Left ventricle myocardium inferior (tissue), 1 donor: ENCODE measurements at regions not wholly inside any gene's neighbourhood (a gene's known extent, or its start where the extent isn't known, plus 50 kb on each side); places are given as distances from the start of the nearest gene placed in this dataset.

Experiments used
- DNase-seq: peaks from one replicate; pipeline ENCODE4 v3.0.0-alpha.2; 2020
- H3K27ac ChIP-seq: fragments of 200-600 bp; replicated peaks from 2 replicates; pipeline ENCODE4 v1.8.0; 2021
- H3K27me3 ChIP-seq: fragments of 200-600 bp; 2 replicates; pipeline ENCODE4 v1.8.0; 2021; ENCODE audit warnings: low read depth
- H3K36me3 ChIP-seq: fragments of 200-600 bp; 2 replicates; pipeline ENCODE4 v1.8.0; 2021
- H3K4me1 ChIP-seq: fragments of 200-600 bp; 2 replicates; pipeline ENCODE4 v1.8.0; 2021
- H3K4me3 ChIP-seq: fragments of 200-600 bp; 2 replicates; pipeline ENCODE4 v1.8.0; 2021; ENCODE audit warnings: mild to moderate bottlenecking, moderate library complexity
- H3K9me3 ChIP-seq: fragments of 200-600 bp; replicated peaks from 2 replicates; pipeline ENCODE4 v1.8.0; 2021
- intact Hi-C: fragments of 100-400 bp; cut with micrococcal nuclease; formaldehyde crosslinking; loops from one replicate; pipeline ENCODE4 v1.11.0; 2022
- TF ChIP-seq, protein P1 (sequence below): fragments of 200-600 bp; IDR thresholded peaks from 2 replicates; pipeline ENCODE4 v1.8.0; 2021; ENCODE audit warnings: antibody characterized with exemption, mild to moderate bottlenecking, borderline replicate concordance
- donor health status: DM: no; HTN: yes; CAD: no; lungs with severe emphysema.

DNA sequence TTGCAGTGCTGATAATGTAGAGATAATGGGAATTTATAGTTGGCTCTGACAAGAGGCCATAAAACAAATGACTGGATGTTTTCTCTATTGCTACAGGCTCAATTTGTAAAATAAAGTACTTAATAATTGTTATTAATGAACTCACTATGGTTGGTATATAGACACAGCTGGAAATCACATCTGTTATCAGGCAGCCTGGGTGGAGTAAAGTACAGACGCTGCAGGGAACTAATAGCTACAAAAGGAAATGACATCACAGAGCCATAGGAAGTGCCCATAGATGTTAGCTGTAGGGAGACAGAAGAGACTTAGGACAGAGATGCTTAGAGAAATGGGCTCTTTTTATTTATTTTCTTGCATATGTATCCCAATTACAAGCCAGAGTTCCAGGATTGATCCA is 81.0 kb upstream of the SNX19 start:
- no peak for DNase-seq
- Histone ChIP-seq H3K27ac (no peak overlapping the region), H3K4me3 (no peak overlapping the region), H3K9me3 (no peaks in the 10 kb centered on the region), H3K36me3 (no peaks in the 10 kb centered on the region), H3K4me1 (no peaks in the 10 kb centered on the region), H3K27me3 (peaks cover 9% of the 10 kb centered on the region)
- intact Hi-C loops, result no loop called here
- TF ChIP-seq, protein P1, sequence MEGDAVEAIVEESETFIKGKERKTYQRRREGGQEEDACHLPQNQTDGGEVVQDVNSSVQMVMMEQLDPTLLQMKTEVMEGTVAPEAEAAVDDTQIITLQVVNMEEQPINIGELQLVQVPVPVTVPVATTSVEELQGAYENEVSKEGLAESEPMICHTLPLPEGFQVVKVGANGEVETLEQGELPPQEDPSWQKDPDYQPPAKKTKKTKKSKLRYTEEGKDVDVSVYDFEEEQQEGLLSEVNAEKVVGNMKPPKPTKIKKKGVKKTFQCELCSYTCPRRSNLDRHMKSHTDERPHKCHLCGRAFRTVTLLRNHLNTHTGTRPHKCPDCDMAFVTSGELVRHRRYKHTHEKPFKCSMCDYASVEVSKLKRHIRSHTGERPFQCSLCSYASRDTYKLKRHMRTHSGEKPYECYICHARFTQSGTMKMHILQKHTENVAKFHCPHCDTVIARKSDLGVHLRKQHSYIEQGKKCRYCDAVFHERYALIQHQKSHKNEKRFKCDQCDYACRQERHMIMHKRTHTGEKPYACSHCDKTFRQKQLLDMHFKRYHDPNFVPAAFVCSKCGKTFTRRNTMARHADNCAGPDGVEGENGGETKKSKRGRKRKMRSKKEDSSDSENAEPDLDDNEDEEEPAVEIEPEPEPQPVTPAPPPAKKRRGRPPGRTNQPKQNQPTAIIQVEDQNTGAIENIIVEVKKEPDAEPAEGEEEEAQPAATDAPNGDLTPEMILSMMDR, result no peak

- H3K27me3 ChIP-seq, result no peaks in the 10 kb centered on the region
- H3K27ac ChIP-seq, result no peak overlapping the region
- H3K9me3 ChIP-seq, result no peaks in the 10 kb centered on the region
- intact Hi-C loops, result no loop called here
- DNase-seq, result no peak
- H3K4me1 ChIP-seq, result no peaks in the 10 kb centered on the region
- H3K36me3 ChIP-seq, result no peaks in the 10 kb centered on the region
- TF ChIP-seq, protein P1, result no peak
- H3K4me3 ChIP-seq, result no peak overlapping the region
Measured at GRCh38 chr11:130999086-130999485, 82.8 kb upstream of the SNX19 start.

- Histone ChIP-seq H3K27ac (no peak overlapping the region), H3K4me3 (no peak overlapping the region), H3K27me3 (no peaks in the 10 kb centered on the region), H3K9me3 (no peaks in the 10 kb centered on the region), H3K4me1 (no peaks in the 10 kb centered on the region), H3K36me3 (no peaks in the 10 kb centered on the region)
- no peak for DNase-seq
- intact Hi-C loops, result no loop called here
- TF ChIP-seq, protein P1, result no peak
Measured at GRCh38 chr11:130999992-131000770, 83.9 kb upstream of the SNX19 start.

- Histone ChIP-seq H3K27ac (no peak overlapping the region), H3K27me3 (no peaks in the 10 kb centered on the region), H3K4me3 (no peak overlapping the region), H3K9me3 (no peaks in the 10 kb centered on the region), H3K4me1 (no peaks in the 10 kb centered on the region), H3K36me3 (no peaks in the 10 kb centered on the region)
- DNase-seq, result no peak
- TF ChIP-seq, protein P1, result no peak
- intact Hi-C loops, result no loop called here
Measured at GRCh38 chr11:131002145-131002544, 85.9 kb upstream of the SNX19 start.

GRCh38 chr11:131005829-131006228 is 89.5 kb upstream of the SNX19 start:
- peaks cover 16% of the 10 kb centered on the region for H3K9me3 ChIP-seq
- no peak overlapping the region for H3K27ac ChIP-seq
- no peak for DNase-seq
- H3K4me3 ChIP-seq, result no peak overlapping the region
- H3K4me1 ChIP-seq, result no peaks in the 10 kb centered on the region
- intact Hi-C loops, result no loop called here
- H3K27me3 ChIP-seq, result peaks cover 8% of the 10 kb centered on the region
- no peaks in the 10 kb centered on the region for H3K36me3 ChIP-seq
- TF ChIP-seq, protein P1, result no peak
